HepG2 (cell line): ENCODE measurements at regions not wholly inside any gene's neighbourhood (a gene's known extent, or its start where the extent isn't known, plus 50 kb on each side); places are given as distances from the start of the nearest gene placed in this dataset.

Source experiments
- ATAC-seq: fragments of 200-7000 bp; cut with Tn5 transposase; 3 replicates; pipeline ENCODE4 v1.9.1; 2020; ENCODE audit warnings: mild to moderate bottlenecking, moderate library complexity
- BruUV-seq: library from RNA; stranded (reverse); fragments of 400-500 nt; replicated peaks from 2 replicates; lab custom pipeline; 2021; lab: Mats Ljungman, UMichigan
- CTCF ChIA-PET: fragments of 300-600 bp; formaldehyde crosslinking; extraction: SDS; loops from one replicate; lab custom pipeline; 2021; ENCODE audit warnings: low total read pairs, inconsistent platforms, low intra/inter-chr PET ratio; lab: Yijun Ruan, JAX
- POLR2A ChIA-PET: fragments of 350-600 bp; sonication (Branson Sonifier 250); formaldehyde crosslinking; loops from one replicate; lab custom pipeline; 2020; ENCODE audit warnings: antibody characterized with exemption, inconsistent platforms; lab: Yijun Ruan, JAX
- DNase-seq: peaks from one replicate; pipeline ENCODE4 v3.0.0-alpha.2; 2015; ENCODE audit warnings: low spot score
- FAIRE-seq: peaks from 3 replicates; lab custom pipeline; 2011; peaks lifted over from hg19 to GRCh38; lab: Jason Lieb, UNC
- H2AFZ ChIP-seq: one replicate; pipeline ENCODE4 v1.6.1; 2011; ENCODE audit warnings: low read length, inconsistent platforms
- H3K27ac ChIP-seq: fragments of 300-600 bp; 3 replicates; pipeline ENCODE4 v1.8.0; 2011; ENCODE audit warnings: mixed run types, mild to moderate bottlenecking, mixed read lengths, low read length, inconsistent platforms; ENCODE audit not compliant: insufficient read depth; ENCODE audit errors: extremely low read length
- H3K27me3 ChIP-seq, 2 experiments: fragments of 200-600 bp in 1 of 2; 2 replicates in 1 of 2; 3 replicates in 1 of 2; pipeline versions ENCODE4 v1.6.0 to v1.8.0; 2011; ENCODE audit warnings: low read length in 2 of 2, mild to moderate bottlenecking in 2 of 2, moderate library complexity in 2 of 2, inconsistent platforms in 1 of 2; ENCODE audit not compliant: insufficient read depth in 2 of 2, control insufficient read depth in 1 of 2
- H3K36me3 ChIP-seq, 2 experiments: fragments of 200-600 bp in 1 of 2; replicated peaks in 1 of 2; 2 replicates in 1 of 2; 3 replicates in 1 of 2; pipeline versions ENCODE4 v1.5.1 to v1.8.0; 2011; ENCODE audit warnings: low read length in 2 of 2, inconsistent platforms in 1 of 2; ENCODE audit not compliant: insufficient read depth in 2 of 2, control insufficient read depth in 1 of 2
- H3K4me1 ChIP-seq: 2 replicates; pipeline ENCODE4 v1.5.1; 2012; ENCODE audit warnings: low read length, inconsistent platforms; ENCODE audit not compliant: insufficient read depth
- H3K4me2 ChIP-seq: 2 replicates; pipeline ENCODE4 v1.6.0; 2011; ENCODE audit warnings: low read depth, low read length, inconsistent platforms
- H3K4me3 ChIP-seq, 3 experiments: fragments of 200-600 bp in 1 of 3; sonication (generic), shearing (Covaris generic) in 1 of 3; replicated peaks in 1 of 3; 2 replicates each; pipeline ENCODE4 v1.5.1; 2011 to 2016; ENCODE audit warnings: low read length in 3 of 3, inconsistent platforms in 2 of 3, low read depth in 2 of 3, mild to moderate bottlenecking in 2 of 3, control low read depth in 1 of 3, mixed read lengths in 1 of 3; ENCODE audit not compliant: insufficient read depth in 1 of 3
- H3K79me2 ChIP-seq: one replicate; pipeline ENCODE4 v1.6.1; 2011; ENCODE audit warnings: low read length, inconsistent platforms; ENCODE audit not compliant: insufficient read depth
- H3K9ac ChIP-seq: 2 replicates; pipeline ENCODE4 v1.6.0; 2011; ENCODE audit warnings: mild to moderate bottlenecking, low read depth, low read length, inconsistent platforms; ENCODE audit not compliant: insufficient read depth
- H3K9me3 ChIP-seq: 2 replicates; pipeline ENCODE4 v1.5.1; 2012; ENCODE audit warnings: mild to moderate bottlenecking, low read length
- H4K20me1 ChIP-seq: 2 replicates; pipeline ENCODE4 v1.6.0; 2011; ENCODE audit warnings: inconsistent platforms, mild to moderate bottlenecking, low read length, moderate library complexity; ENCODE audit not compliant: insufficient read depth
- BORCS8-MEF2B ChIP-seq: sonication (generic); formaldehyde crosslinking; IDR thresholded peaks from 2 replicates; pipeline ENCODE4 v1.8.0; 2022; ENCODE audit warnings: mild to moderate bottlenecking, missing genetic modification reagents
- HDAC1 ChIP-seq: sonication (generic); formaldehyde crosslinking; IDR thresholded peaks from 2 replicates; pipeline ENCODE4 v1.5.1; 2020; ENCODE audit warnings: mild to moderate bottlenecking, missing genetic modification reagents
- HOXA3 ChIP-seq: sonication (generic); formaldehyde crosslinking; IDR thresholded peaks from 2 replicates; pipeline ENCODE4 v1.5.0; 2020; ENCODE audit warnings: missing genetic modification reagents
- POLR2AphosphoS2 ChIP-seq: IDR thresholded peaks from 2 replicates; pipeline ENCODE4 v1.6.1; 2011; ENCODE audit warnings: low read depth, low read length, improper control_type of control experiment
- REPIN1 ChIP-seq: sonication (generic); formaldehyde crosslinking; IDR thresholded peaks from 2 replicates; pipeline ENCODE4 v1.8.0; 2022; ENCODE audit warnings: missing genetic modification reagents, low read depth, mild to moderate bottlenecking, borderline replicate concordance
- SMARCE1 ChIP-seq: fragments of 450-650 bp; IDR thresholded peaks from 2 replicates; pipeline ENCODE4 v1.6.1; 2017; ENCODE audit warnings: borderline replicate concordance
- ZFP1 ChIP-seq: IDR thresholded peaks from 2 replicates; pipeline ENCODE4 v1.6.1; 2016
- ZNF619 ChIP-seq: sonication (generic); formaldehyde crosslinking; IDR thresholded peaks from 2 replicates; pipeline ENCODE4 v1.4.0; 2020; ENCODE audit warnings: mild to moderate bottlenecking, missing genetic modification reagents
- WGBS: methylation state at CpG from one replicate; pipeline ENCODE4 v1.1.6; 2017; ENCODE audit warnings: low lambda C conversion rate; 5-methylcytosine and 5-hydroxymethylcytosine counted together
- in situ Hi-C: cut with HindIII; loops from 2 replicates; pipeline ENCODE4 v1.10.0; 2017; ENCODE audit warnings: low pct_unique_long_range_greater_than_20kb; ENCODE audit not compliant: extremely low pct_ligation_motif_present
- intact Hi-C: fragments of 100-400 bp; cut with micrococcal nuclease; formaldehyde crosslinking; loops from one replicate; pipeline ENCODE4 v1.10.0; 2022; ENCODE audit not compliant: unreplicated experiment
- TF ChIP-seq, protein P1 (sequence below): sonication (generic); formaldehyde crosslinking; IDR thresholded peaks from 2 replicates; pipeline ENCODE4 v1.8.1; 2022; ENCODE audit warnings: mild to moderate bottlenecking, missing genetic modification reagents
- TF ChIP-seq, protein P2 (sequence below): sonication (generic); formaldehyde crosslinking; IDR thresholded peaks from 2 replicates; pipeline ENCODE4 v1.5.0; 2020; ENCODE audit warnings: missing genetic modification reagents, mild to moderate bottlenecking, borderline replicate concordance
- TF ChIP-seq, protein P3 (sequence below): sonication (generic); formaldehyde crosslinking; IDR thresholded peaks from 2 replicates; pipeline ENCODE4 v1.4.0; 2020; ENCODE audit warnings: missing genetic modification reagents, borderline replicate concordance

DNA sequence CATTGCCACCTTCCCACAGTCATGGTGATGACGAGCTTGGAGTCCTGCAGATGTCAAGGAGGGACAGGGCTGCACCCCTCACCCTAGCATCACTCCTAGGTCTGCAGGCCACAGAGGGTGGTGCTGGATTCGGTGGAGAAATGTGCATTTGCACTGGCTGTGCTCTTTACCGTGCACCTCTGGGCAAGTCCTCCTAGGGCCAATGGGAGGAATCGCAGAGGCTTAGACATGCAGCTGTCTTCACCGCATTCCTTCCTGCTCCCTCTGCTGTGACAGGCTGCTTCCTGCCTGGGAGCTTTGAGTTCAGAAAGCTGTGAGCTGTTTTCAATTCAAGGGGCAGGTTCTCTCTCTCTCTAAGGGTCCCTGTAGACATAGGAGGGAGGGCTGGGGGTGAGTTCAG is 85.1 kb downstream of the EDN3 start:
- no peak overlapping the region for H2AFZ ChIP-seq
- H3K79me2 ChIP-seq = no peaks in the 10 kb centered on the region
- no peaks in the 10 kb centered on the region for H3K4me1 ChIP-seq
- 2% methylated on average over 5 of the region's 5 CpGs for WGBS
- no peak for TF ChIP-seq HOXA3 (CRISPR knock-in tag)
- TF ChIP-seq, all 625 proteins: peak for 0
- no peaks in the 10 kb centered on the region for H3K9me3 ChIP-seq
- in situ Hi-C loops = no loop called here
- POLR2A ChIA-PET = no interaction called here
- H3K4me2 ChIP-seq = no peak overlapping the region
- ATAC-seq = peak; percentile 71
- no peaks in the 10 kb centered on the region for H3K36me3 ChIP-seq
- no TSS peak for BruUV-seq
- DNase-seq = no peak
- H3K27me3 ChIP-seq = peaks cover 0 to 36% of the 10 kb centered on the region in 2 experiments
- H3K9ac ChIP-seq = no peak overlapping the region
- no peaks in the 10 kb centered on the region for H4K20me1 ChIP-seq
- H3K27ac ChIP-seq = no peak overlapping the region
- CTCF ChIA-PET = no interaction called here
- no peak for FAIRE-seq
- H3K4me3 ChIP-seq = no peak overlapping the region
- intact Hi-C loops = no loop called here

DNA sequence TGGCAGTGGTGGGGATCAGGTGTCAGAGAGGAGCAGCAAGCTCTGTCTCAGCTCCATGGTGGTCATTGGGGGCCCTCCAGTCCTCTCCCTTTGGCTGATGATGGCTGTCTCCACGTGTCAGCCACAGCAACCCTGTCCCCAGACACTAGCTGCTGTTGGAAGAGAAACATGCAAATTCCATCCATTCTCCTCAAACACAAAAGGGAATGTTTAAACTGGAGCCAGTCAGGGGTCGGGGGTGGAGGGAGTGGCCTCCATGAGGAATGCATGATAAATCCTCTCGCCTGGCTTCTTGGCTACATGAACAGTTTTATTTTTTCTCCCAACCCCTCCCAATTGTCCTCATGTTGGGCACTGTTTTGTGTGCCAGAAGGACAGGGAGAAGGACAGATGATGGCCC is 86.4 kb downstream of the EDN3 start:
- 4% methylated on average over 3 of the region's 3 CpGs for WGBS
- Histone ChIP-seq H3K9me3 (no peaks in the 10 kb centered on the region), H3K9ac (no peak overlapping the region), H3K4me1 (no peaks in the 10 kb centered on the region), H3K27me3 (peaks cover 0 to 22% of the 10 kb centered on the region in 2 experiments; a peak in 4 of 5 replicates), H3K4me2 (no peak overlapping the region), H3K27ac (no peak overlapping the region), H3K79me2 (no peaks in the 10 kb centered on the region), H2AFZ (no peak overlapping the region), H4K20me1 (no peaks in the 10 kb centered on the region), H3K36me3 (no peaks in the 10 kb centered on the region), H3K4me3 (no peak overlapping the region)
- DNase-seq (no peak), ATAC-seq (no peak), FAIRE-seq (no peak)
- ChIA-PET CTCF (no interaction called here), POLR2A (no interaction called here)
- intact Hi-C loops = no loop called here
- in situ Hi-C loops = no loop called here
- no TSS peak for BruUV-seq
- TF ChIP-seq, protein P1, sequence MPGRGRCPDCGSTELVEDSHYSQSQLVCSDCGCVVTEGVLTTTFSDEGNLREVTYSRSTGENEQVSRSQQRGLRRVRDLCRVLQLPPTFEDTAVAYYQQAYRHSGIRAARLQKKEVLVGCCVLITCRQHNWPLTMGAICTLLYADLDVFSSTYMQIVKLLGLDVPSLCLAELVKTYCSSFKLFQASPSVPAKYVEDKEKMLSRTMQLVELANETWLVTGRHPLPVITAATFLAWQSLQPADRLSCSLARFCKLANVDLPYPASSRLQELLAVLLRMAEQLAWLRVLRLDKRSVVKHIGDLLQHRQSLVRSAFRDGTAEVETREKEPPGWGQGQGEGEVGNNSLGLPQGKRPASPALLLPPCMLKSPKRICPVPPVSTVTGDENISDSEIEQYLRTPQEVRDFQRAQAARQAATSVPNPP (CRISPR knock-in tag) = no peak
- TF ChIP-seq, protein P2, sequence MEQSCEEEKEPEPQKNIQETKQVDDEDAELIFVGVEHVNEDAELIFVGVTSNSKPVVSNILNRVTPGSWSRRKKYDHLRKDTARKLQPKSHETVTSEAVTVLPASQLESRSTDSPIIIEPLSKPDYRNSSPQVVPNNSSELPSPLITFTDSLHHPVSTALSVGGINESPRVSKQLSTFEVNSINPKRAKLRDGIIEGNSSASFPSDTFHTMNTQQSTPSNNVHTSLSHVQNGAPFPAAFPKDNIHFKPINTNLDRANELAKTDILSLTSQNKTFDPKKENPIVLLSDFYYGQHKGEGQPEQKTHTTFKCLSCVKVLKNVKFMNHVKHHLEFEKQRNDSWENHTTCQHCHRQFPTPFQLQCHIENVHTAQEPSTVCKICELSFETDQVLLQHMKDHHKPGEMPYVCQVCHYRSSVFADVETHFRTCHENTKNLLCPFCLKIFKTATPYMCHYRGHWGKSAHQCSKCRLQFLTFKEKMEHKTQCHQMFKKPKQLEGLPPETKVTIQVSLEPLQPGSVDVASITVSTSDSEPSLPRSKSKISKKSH (CRISPR knock-in tag) = no peak
- TF ChIP-seq POLR2AphosphoS2 = no peak
- TF ChIP-seq, protein P3, sequence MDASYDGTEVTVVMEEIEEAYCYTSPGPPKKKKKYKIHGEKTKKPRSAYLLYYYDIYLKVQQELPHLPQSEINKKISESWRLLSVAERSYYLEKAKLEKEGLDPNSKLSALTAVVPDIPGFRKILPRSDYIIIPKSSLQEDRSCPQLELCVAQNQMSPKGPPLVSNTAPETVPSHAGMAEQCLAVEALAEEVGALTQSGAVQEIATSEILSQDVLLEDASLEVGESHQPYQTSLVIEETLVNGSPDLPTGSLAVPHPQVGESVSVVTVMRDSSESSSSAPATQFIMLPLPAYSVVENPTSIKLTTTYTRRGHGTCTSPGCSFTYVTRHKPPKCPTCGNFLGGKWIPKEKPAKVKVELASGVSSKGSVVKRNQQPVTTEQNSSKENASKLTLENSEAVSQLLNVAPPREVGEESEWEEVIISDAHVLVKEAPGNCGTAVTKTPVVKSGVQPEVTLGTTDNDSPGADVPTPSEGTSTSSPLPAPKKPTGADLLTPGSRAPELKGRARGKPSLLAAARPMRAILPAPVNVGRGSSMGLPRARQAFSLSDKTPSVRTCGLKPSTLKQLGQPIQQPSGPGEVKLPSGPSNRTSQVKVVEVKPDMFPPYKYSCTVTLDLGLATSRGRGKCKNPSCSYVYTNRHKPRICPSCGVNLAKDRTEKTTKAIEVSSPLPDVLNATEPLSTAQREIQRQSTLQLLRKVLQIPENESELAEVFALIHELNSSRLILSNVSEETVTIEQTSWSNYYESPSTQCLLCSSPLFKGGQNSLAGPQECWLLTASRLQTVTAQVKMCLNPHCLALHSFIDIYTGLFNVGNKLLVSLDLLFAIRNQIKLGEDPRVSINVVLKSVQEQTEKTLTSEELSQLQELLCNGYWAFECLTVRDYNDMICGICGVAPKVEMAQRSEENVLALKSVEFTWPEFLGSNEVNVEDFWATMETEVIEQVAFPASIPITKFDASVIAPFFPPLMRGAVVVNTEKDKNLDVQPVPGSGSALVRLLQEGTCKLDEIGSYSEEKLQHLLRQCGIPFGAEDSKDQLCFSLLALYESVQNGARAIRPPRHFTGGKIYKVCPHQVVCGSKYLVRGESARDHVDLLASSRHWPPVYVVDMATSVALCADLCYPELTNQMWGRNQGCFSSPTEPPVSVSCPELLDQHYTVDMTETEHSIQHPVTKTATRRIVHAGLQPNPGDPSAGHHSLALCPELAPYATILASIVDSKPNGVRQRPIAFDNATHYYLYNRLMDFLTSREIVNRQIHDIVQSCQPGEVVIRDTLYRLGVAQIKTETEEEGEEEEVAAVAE (CRISPR knock-in tag) = no peak
- TF ChIP-seq BORCS8-MEF2B (CRISPR knock-in tag) = no peak
- no peak for TF ChIP-seq ZNF619 (CRISPR knock-in tag)
- TF ChIP-seq HDAC1 (CRISPR knock-in tag) = no peak
- no peak for TF ChIP-seq ZFP1 (CRISPR knock-in tag)
- TF ChIP-seq SMARCE1 = no peak
- TF ChIP-seq REPIN1 (CRISPR knock-in tag) = no peak
